Kidney epithelial cell (primary cell): ENCODE measurements at regions not wholly inside any gene's neighbourhood (a gene's known extent, or its start where the extent isn't known, plus 50 kb on each side); places are given as distances from the start of the nearest gene placed in this dataset.

Source experiments
- DNase-seq: peaks from one replicate; pipeline ENCODE4 v3.0.0-alpha.2; 2010; ENCODE audit warnings: low read depth
- H3K27me3 ChIP-seq: 2 replicates; pipeline ENCODE4 v1.6.0; 2011; ENCODE audit warnings: low read length; ENCODE audit not compliant: control insufficient read depth, insufficient read depth
- H3K36me3 ChIP-seq: 2 replicates; pipeline ENCODE4 v1.5.1; 2011; ENCODE audit warnings: low read length; ENCODE audit not compliant: control insufficient read depth, insufficient read depth
- H3K4me3 ChIP-seq: 2 replicates; pipeline ENCODE4 v1.5.1; 2011; ENCODE audit warnings: low read depth, mild to moderate bottlenecking, control low read depth, low read length
- TF ChIP-seq, protein P1 (sequence below): IDR thresholded peaks from 2 replicates; pipeline ENCODE4 v1.5.1; 2011; ENCODE audit warnings: mild to moderate bottlenecking, moderate library complexity, low read length, control low read depth, inconsistent platforms; ENCODE audit not compliant: insufficient read depth, poor library complexity, severe bottlenecking

DNA sequence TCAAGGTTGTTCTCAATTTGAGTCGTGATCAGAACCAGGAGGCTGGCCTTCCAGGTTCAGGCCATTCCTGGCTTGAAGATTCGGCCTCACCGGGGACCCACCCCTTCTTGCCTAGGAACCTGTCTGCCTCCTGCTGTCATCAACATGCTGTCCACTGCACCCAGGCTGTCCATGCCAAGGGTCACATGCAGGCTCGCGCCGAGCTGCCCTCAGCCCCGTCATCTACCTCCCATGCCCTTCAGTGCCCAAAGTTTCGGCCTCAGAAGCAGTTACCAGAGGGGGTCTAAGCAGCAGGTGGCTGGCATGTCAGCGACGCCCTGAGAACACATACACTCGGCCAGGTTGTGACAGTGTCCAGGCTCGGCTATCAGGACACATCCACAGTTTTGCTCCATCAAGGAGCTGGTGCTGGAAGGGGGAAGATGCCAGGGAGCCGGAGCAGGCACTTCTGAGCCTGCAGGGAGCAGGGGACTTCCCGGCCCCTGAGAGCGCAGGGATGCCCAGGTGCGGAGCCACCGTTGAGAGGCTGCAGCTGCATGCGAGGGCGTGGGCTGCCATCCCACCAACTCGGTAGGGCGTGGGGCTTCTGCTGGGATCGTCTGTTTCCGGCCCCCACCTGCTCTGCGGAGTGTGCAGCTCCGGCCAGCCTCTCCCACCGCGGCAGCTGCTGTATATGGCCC, 590.9 kb upstream of the SLITRK5 start:
- no peak for DNase-seq
- TF ChIP-seq, protein P1, sequence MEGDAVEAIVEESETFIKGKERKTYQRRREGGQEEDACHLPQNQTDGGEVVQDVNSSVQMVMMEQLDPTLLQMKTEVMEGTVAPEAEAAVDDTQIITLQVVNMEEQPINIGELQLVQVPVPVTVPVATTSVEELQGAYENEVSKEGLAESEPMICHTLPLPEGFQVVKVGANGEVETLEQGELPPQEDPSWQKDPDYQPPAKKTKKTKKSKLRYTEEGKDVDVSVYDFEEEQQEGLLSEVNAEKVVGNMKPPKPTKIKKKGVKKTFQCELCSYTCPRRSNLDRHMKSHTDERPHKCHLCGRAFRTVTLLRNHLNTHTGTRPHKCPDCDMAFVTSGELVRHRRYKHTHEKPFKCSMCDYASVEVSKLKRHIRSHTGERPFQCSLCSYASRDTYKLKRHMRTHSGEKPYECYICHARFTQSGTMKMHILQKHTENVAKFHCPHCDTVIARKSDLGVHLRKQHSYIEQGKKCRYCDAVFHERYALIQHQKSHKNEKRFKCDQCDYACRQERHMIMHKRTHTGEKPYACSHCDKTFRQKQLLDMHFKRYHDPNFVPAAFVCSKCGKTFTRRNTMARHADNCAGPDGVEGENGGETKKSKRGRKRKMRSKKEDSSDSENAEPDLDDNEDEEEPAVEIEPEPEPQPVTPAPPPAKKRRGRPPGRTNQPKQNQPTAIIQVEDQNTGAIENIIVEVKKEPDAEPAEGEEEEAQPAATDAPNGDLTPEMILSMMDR: no peak

DNA sequence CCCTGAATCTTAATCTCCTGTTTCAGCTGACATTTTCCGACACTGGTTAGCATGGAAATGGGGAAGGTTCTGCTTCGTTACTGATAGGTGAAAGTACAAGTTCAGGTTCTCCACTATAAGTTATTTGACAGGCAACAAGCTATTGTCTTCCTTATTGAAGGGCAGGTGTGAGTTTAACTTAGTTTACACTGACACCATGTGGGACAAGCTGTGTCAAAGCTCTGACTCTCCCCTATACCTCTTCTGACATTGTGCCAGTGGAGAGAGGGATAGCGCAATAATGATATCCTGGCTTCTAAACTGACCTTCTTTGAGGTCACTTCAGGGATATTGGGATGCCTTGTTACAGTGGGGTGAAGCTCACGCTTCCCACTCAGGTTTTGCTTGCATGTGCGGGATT, 587.0 kb upstream of the SLITRK5 start:
- no peak for DNase-seq
- no peaks in the 10 kb centered on the region for H3K36me3 ChIP-seq
- H3K4me3 ChIP-seq: no peak overlapping the region
- no peaks in the 10 kb centered on the region for H3K27me3 ChIP-seq
- TF ChIP-seq, protein P1: no peak

More for the DNA sequence above, 590.9 kb upstream of the SLITRK5 start:
- H3K4me3 ChIP-seq: no peak overlapping the region
- H3K36me3 ChIP-seq: no peaks in the 10 kb centered on the region
- H3K27me3 ChIP-seq: no peaks in the 10 kb centered on the region

DNA sequence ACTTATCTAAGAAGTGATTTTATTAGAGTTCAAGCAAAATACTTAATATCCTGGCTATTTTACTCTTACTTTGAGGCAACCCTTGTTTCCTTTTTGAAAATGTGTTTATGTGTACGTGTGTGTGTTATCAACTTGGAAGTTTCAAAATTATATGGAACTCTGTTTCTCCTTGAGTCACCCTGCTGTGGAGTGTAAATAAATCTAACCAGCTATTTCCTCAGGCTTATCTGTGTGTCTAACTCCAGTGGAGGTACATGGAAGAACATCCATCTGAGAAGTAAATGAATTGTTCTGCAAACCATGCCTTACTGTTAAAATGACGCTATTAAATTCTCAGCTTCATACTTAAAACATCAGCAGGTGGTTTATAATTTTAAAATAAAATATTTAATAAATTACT, 583.4 kb upstream of the SLITRK5 start:
- TF ChIP-seq, protein P1: no peak
- Histone ChIP-seq H3K36me3 (no peaks in the 10 kb centered on the region), H3K27me3 (no peaks in the 10 kb centered on the region), H3K4me3 (no peak overlapping the region)
- DNase-seq: no peak

DNA sequence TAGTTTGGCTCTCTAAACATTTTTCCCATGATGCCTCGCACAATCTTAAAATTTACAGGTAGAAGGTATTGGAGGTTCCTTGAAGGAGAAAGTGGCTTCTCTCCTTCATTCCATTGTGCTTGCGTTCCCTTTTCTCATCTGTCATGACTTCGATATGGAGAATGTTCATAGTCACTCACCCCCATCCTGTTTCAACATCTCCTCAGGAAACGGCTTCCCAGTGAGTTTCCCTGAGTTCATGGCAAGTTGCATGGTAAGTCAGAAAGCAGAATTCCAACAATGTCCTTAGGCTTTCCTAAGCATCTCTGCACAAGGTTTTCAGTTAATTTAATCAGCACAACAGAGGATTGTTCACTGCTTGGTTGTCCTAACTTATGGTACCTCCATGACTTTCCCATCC, 581.8 kb upstream of the SLITRK5 start:
- TF ChIP-seq, protein P1: no peak
- no peaks in the 10 kb centered on the region for H3K27me3 ChIP-seq
- DNase-seq: no peak
- no peak overlapping the region for H3K4me3 ChIP-seq
- H3K36me3 ChIP-seq: no peaks in the 10 kb centered on the region

DNA sequence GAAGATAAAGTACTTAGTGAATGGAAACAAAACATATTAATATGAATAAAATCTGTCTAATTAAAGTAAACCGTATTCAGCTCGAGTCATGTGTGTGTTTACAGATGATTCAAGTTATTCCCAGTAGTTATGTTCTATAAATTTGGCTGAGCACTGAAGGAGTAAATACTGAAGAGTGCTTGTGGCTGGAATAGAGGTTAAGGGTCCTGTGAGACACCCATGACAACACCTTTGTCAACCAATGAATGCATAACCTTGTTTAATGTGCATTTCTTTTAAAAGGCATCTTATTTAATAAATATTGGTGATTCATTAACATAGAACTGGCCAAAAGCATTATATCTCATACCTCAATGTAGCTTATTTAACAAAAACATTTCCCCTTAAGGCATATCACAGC, 577.8 kb upstream of the SLITRK5 start:
- H3K27me3 ChIP-seq: no peaks in the 10 kb centered on the region
- no peak for DNase-seq
- no peaks in the 10 kb centered on the region for H3K36me3 ChIP-seq
- TF ChIP-seq, protein P1: no peak
- no peak overlapping the region for H3K4me3 ChIP-seq

DNA sequence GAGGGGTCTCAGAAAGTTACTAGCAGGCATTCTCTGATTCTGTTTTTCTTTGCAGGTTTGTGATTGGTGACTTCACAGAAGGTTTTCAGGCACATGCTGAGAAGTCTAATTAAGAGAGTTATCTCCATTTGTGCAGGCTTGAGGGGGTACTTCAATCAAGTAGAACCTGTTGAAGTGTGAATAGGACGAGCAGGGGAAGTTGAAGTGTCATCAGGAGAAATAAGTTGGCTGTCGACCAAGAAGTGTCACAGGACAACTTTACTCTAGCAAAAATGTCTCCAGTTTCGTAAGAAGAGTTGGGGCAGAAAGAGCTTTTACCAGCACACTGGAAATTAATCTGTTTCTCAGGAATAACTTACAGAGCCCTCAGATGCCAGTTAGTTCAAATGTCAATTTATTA, 576.5 kb upstream of the SLITRK5 start:
- Histone ChIP-seq H3K27me3 (no peaks in the 10 kb centered on the region), H3K4me3 (no peak overlapping the region), H3K36me3 (no peaks in the 10 kb centered on the region)
- TF ChIP-seq, protein P1: no peak
- DNase-seq: peak; percentile 4
